Astrocyte (in vitro differentiated cells and primary cell): ENCODE measurements at regions not wholly inside any gene's neighbourhood (a gene's known extent, or its start where the extent isn't known, plus 50 kb on each side); places are given as distances from the start of the nearest gene placed in this dataset.
A peak's percentile ranks its signal among the peaks of the same experiment; 100 is the strongest.

Source experiments
- DNase-seq: peaks from one replicate; pipeline ENCODE4 v3.0.0-alpha.2; 2010; ENCODE audit warnings: low read depth
- FAIRE-seq: peaks from 2 replicates; lab custom pipeline; 2011; peaks lifted over from hg19 to GRCh38; lab: Jason Lieb, UNC
- H2AFZ ChIP-seq: 2 replicates; pipeline ENCODE4 v1.6.0; 2012; ENCODE audit warnings: low read depth, low read length, inconsistent platforms
- H3K27ac ChIP-seq: 2 replicates; pipeline ENCODE4 v1.5.1; 2011; ENCODE audit warnings: low read depth, low read length, inconsistent platforms
- H3K27me3 ChIP-seq: 2 replicates; pipeline ENCODE4 v1.6.0; 2011; ENCODE audit warnings: low read length, inconsistent platforms; ENCODE audit not compliant: insufficient read depth
- H3K36me3 ChIP-seq: 2 replicates; pipeline ENCODE4 v1.5.1; 2011; ENCODE audit warnings: low read length, inconsistent platforms; ENCODE audit not compliant: insufficient read depth
- H3K4me1 ChIP-seq: 2 replicates; pipeline ENCODE4 v1.5.1; 2011; ENCODE audit warnings: low read length, inconsistent platforms; ENCODE audit not compliant: insufficient read depth
- H3K4me2 ChIP-seq: 2 replicates; pipeline ENCODE4 v1.6.0; 2012; ENCODE audit warnings: low read length, inconsistent platforms
- H3K4me3 ChIP-seq: 2 replicates; pipeline ENCODE4 v1.5.1; 2011; ENCODE audit warnings: low read depth, mild to moderate bottlenecking, low read length, inconsistent platforms; ENCODE audit not compliant: insufficient read depth
- H3K79me2 ChIP-seq: 2 replicates; pipeline ENCODE4 v1.6.0; 2012; ENCODE audit warnings: mild to moderate bottlenecking, low read length, inconsistent platforms; ENCODE audit not compliant: insufficient read depth
- H3K9ac ChIP-seq: 2 replicates; pipeline ENCODE4 v1.6.0; 2012; ENCODE audit warnings: mild to moderate bottlenecking, low read length, inconsistent platforms
- H3K9me3 ChIP-seq: 2 replicates; pipeline ENCODE4 v1.5.1; 2012; ENCODE audit warnings: low read depth, mild to moderate bottlenecking, low read length, inconsistent platforms; ENCODE audit not compliant: insufficient read depth
- H4K20me1 ChIP-seq: 2 replicates; pipeline ENCODE4 v1.6.0; 2012; ENCODE audit warnings: low read length, inconsistent platforms; ENCODE audit not compliant: insufficient read depth
- H3K27ac Mint-ChIP-seq: one replicate; pipeline ENCODE4 v1.8.0; 2021; ENCODE audit warnings: mild to moderate bottlenecking, mixed read lengths; ENCODE audit not compliant: unreplicated experiment
- H3K27me3 Mint-ChIP-seq: one replicate; pipeline ENCODE4 v1.8.0; 2021; ENCODE audit warnings: low read depth, mixed read lengths; ENCODE audit not compliant: unreplicated experiment
- H3K36me3 Mint-ChIP-seq: one replicate; pipeline ENCODE4 v1.8.0; 2021; ENCODE audit warnings: low read depth, mixed read lengths; ENCODE audit not compliant: unreplicated experiment
- H3K4me1 Mint-ChIP-seq: one replicate; pipeline ENCODE4 v1.8.0; 2021; ENCODE audit warnings: low read depth, mixed read lengths; ENCODE audit not compliant: unreplicated experiment
- H3K4me3 Mint-ChIP-seq: one replicate; pipeline ENCODE4 v1.8.0; 2021; ENCODE audit warnings: mild to moderate bottlenecking, moderate library complexity, mixed read lengths; ENCODE audit not compliant: unreplicated experiment
- H3K9me3 Mint-ChIP-seq: one replicate; pipeline ENCODE4 v1.8.0; 2021; ENCODE audit warnings: mild to moderate bottlenecking, mixed read lengths; ENCODE audit not compliant: unreplicated experiment
- EZH2 ChIP-seq: IDR thresholded peaks from 2 replicates; pipeline ENCODE4 v1.6.1; 2012; ENCODE audit warnings: mild to moderate bottlenecking, low read length, inconsistent platforms; ENCODE audit not compliant: insufficient read depth
- TF ChIP-seq, protein P1 (sequence below): IDR thresholded peaks from 2 replicates; pipeline ENCODE4 v1.5.1; 2011; ENCODE audit warnings: low read depth, mild to moderate bottlenecking, inconsistent platforms, low read length, moderate library complexity; ENCODE audit not compliant: insufficient read depth

- no peaks in the 10 kb centered on the region for H3K79me2 ChIP-seq
- H3K36me3 ChIP-seq = no peaks in the 10 kb centered on the region
- Mint-ChIP-seq H3K9me3 (no peaks in the 10 kb centered on the region), H3K4me1 (peaks cover 2% of the 10 kb centered on the region), H3K27ac (no peak overlapping the region), H3K36me3 (no peaks in the 10 kb centered on the region), H3K4me3 (no peak overlapping the region), H3K27me3 (no peaks in the 10 kb centered on the region)
- H3K9ac ChIP-seq = no peak overlapping the region
- H3K4me3 ChIP-seq = no peak overlapping the region
- DNase-seq = no peak
- H3K4me1 ChIP-seq = no peaks in the 10 kb centered on the region
- H3K27me3 ChIP-seq = no peaks in the 10 kb centered on the region
- no peak overlapping the region for H3K4me2 ChIP-seq
- H4K20me1 ChIP-seq = no peaks in the 10 kb centered on the region
- H2AFZ ChIP-seq = no peak overlapping the region
- no peaks in the 10 kb centered on the region for H3K9me3 ChIP-seq
- TF ChIP-seq EZH2 = no peak
- TF ChIP-seq, protein P1, sequence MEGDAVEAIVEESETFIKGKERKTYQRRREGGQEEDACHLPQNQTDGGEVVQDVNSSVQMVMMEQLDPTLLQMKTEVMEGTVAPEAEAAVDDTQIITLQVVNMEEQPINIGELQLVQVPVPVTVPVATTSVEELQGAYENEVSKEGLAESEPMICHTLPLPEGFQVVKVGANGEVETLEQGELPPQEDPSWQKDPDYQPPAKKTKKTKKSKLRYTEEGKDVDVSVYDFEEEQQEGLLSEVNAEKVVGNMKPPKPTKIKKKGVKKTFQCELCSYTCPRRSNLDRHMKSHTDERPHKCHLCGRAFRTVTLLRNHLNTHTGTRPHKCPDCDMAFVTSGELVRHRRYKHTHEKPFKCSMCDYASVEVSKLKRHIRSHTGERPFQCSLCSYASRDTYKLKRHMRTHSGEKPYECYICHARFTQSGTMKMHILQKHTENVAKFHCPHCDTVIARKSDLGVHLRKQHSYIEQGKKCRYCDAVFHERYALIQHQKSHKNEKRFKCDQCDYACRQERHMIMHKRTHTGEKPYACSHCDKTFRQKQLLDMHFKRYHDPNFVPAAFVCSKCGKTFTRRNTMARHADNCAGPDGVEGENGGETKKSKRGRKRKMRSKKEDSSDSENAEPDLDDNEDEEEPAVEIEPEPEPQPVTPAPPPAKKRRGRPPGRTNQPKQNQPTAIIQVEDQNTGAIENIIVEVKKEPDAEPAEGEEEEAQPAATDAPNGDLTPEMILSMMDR = no peak
- peak; percentile 50 for FAIRE-seq
- H3K27ac ChIP-seq = no peak overlapping the region
These were observed 432.5 kb upstream of the FAM47C start for GRCh38 chrX:36575670-36576069.

DNA sequence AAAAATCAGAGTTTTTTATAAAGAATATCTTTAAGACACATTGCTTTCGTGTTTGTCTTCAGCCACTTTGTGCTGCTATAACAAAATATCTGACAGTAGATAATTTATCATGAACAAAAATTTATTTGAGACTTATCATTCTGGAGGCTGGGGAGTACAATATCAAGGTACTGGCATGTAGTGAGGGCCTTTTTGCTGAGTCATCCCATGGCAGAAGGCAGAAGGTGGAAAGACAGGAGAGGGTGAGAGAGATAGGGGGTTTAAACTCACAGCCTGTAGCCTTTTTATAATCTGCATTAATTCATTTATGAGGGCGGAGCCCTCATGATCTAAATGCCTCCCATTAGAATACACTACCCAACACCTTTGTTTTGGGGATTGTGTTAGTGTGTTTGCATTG lies 431.2 kb upstream of the FAM47C start:
- H3K4me1 ChIP-seq = no peaks in the 10 kb centered on the region
- H2AFZ ChIP-seq = no peak overlapping the region
- no peaks in the 10 kb centered on the region for H3K9me3 Mint-ChIP-seq
- no peak for FAIRE-seq
- H3K9me3 ChIP-seq = no peaks in the 10 kb centered on the region
- no peak overlapping the region for H3K4me2 ChIP-seq
- H3K4me3 ChIP-seq = no peak overlapping the region
- H3K27me3 Mint-ChIP-seq = no peaks in the 10 kb centered on the region
- no peak overlapping the region for H3K4me3 Mint-ChIP-seq
- no peak overlapping the region for H3K27ac Mint-ChIP-seq
- H3K36me3 ChIP-seq = no peaks in the 10 kb centered on the region
- no peaks in the 10 kb centered on the region for H4K20me1 ChIP-seq
- no peak for TF ChIP-seq EZH2
- TF ChIP-seq, protein P1 = no peak
- H3K27me3 ChIP-seq = no peaks in the 10 kb centered on the region
- no peak overlapping the region for H3K9ac ChIP-seq
- peaks cover 2% of the 10 kb centered on the region for H3K4me1 Mint-ChIP-seq
- H3K79me2 ChIP-seq = no peaks in the 10 kb centered on the region
- DNase-seq = no peak
- H3K27ac ChIP-seq = no peak overlapping the region
- H3K36me3 Mint-ChIP-seq = no peaks in the 10 kb centered on the region

DNA sequence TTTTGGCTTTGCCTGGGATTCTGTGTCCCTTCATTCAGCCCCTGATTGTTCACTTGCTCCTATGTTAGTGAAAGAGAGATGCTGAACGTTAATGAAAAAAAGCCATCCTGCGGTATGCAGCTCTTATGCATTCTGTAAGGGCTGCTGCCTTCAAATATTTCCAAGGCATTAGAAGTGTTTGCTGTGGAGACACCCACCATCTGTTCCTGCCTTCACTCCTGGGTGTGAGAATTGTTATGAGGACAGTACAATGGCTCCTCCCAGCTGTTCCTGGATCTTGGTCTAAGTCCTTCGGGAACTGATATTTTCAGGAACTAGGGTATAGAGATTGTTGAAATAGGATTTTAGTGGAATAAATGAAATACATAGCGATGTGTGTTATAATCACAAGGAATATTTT lies 427.1 kb upstream of the FAM47C start:
- TF ChIP-seq, protein P1 = no peak
- TF ChIP-seq EZH2 = no peak
- no peak overlapping the region for H3K4me2 ChIP-seq
- Mint-ChIP-seq H3K4me1 (peaks cover 2% of the 10 kb centered on the region), H3K27ac (no peak overlapping the region), H3K4me3 (no peak overlapping the region), H3K36me3 (no peaks in the 10 kb centered on the region), H3K27me3 (no peaks in the 10 kb centered on the region), H3K9me3 (no peaks in the 10 kb centered on the region)
- H4K20me1 ChIP-seq = no peaks in the 10 kb centered on the region
- no peaks in the 10 kb centered on the region for H3K9me3 ChIP-seq
- H3K79me2 ChIP-seq = no peaks in the 10 kb centered on the region
- H3K9ac ChIP-seq = no peak overlapping the region
- no peak overlapping the region for H2AFZ ChIP-seq
- DNase-seq (no peak), FAIRE-seq (no peak)
- no peak overlapping the region for H3K27ac ChIP-seq
- H3K4me3 ChIP-seq = no peak overlapping the region
- H3K36me3 ChIP-seq = no peaks in the 10 kb centered on the region
- no peaks in the 10 kb centered on the region for H3K4me1 ChIP-seq
- H3K27me3 ChIP-seq = no peaks in the 10 kb centered on the region
